Large intestine (tissue), 3 donors: ENCODE measurements at regions not wholly inside any gene's neighbourhood (a gene's known extent, or its start where the extent isn't known, plus 50 kb on each side); places are given as distances from the start of the nearest gene placed in this dataset.
A peak's percentile ranks its signal among the peaks of the same experiment; 100 is the strongest.
"Not testable (repeated sequence)": the region's sequence is repeated elsewhere in the genome, so short reads cannot be mapped to it uniquely, and the experiment has no call there.

Source experiments
- DNase-seq, 2 donors: peaks; one replicate each; pipeline versions ENCODE4 v3.0.0 to v3.0.0-alpha.2; 2013
- H3K27ac ChIP-seq: one replicate; pipeline ENCODE4 v1.5.1; 2013; ENCODE audit warnings: low read length
- H3K27me3 ChIP-seq: 2 replicates; pipeline ENCODE4 v1.6.1; 2013; ENCODE audit warnings: low read length; ENCODE audit not compliant: control insufficient read depth, insufficient read depth
- H3K36me3 ChIP-seq: 2 replicates; pipeline ENCODE4 v1.6.1; 2013; ENCODE audit warnings: low read length; ENCODE audit not compliant: control insufficient read depth, insufficient read depth
- H3K4me1 ChIP-seq: one replicate; pipeline ENCODE4 v1.6.1; 2013; ENCODE audit warnings: low read length; ENCODE audit not compliant: control insufficient read depth, insufficient read depth
- H3K4me3 ChIP-seq: one replicate; pipeline ENCODE4 v1.5.1; 2013; ENCODE audit warnings: low read length
- H3K9me3 ChIP-seq: one replicate; pipeline ENCODE4 v1.6.1; 2013; ENCODE audit warnings: mild to moderate bottlenecking, low read depth, low read length, moderate library complexity; ENCODE audit not compliant: control insufficient read depth
- WGBS: methylation state at CpG from one replicate; pipeline ENCODE4 v1.1.5; 2013; ENCODE audit warnings: low lambda C conversion rate; ENCODE audit not compliant: insufficient coverage; 5-methylcytosine and 5-hydroxymethylcytosine counted together

DNA sequence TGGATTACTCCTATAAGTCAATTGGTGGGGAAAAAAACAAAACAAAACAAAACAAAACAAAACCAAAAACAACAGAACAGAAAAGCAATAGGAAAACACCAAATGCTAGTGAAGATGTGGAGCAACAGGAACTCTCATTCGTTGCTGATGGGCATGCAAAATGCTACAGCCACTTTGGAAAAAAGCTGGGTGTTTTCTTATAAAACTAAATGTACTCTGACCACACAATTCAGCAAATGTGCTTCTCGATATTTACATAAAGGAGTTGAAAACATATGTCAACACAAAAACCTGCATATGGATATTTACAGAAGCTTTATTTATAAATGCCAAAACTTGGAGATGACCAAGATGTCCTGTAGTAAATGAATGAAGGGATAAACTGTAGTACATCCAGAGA is 703.6 kb upstream of the FAM241A start:
- WGBS = 78% methylated on average over 2 of the region's 2 CpGs
- Histone ChIP-seq H3K27me3 (no peaks in the 10 kb centered on the region), H3K9me3 (no peaks in the 10 kb centered on the region), H3K36me3 (no peaks in the 10 kb centered on the region), H3K27ac (no peak overlapping the region), H3K4me3 (no peak overlapping the region), H3K4me1 (no peaks in the 10 kb centered on the region)
- DNase-seq = no peak

DNA sequence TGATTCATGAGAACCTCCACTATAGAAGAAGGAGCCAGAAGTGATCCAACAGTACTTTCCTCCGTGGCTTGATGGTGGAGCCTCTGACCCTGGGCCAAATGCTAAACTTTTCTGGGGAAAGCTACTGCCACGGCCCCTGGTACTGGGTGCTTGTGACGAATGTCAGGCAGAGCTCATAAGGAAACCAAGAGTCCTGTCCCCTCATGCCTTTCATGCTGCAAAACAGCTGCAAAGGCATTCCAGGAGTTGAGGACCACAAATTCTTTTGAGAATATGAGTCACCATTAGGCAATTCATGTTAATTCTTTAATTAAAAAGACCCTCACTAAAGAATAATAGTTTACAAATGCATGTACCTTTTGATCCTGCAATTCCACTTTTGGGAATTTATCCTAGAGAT is 700.4 kb upstream of the FAM241A start:
- WGBS = 100% methylated on average over 1 of the region's 3 CpGs
- not testable (repeated sequence) for DNase-seq, H3K27me3 ChIP-seq, H3K27ac ChIP-seq, H3K4me3 ChIP-seq, H3K9me3 ChIP-seq, H3K4me1 ChIP-seq, H3K36me3 ChIP-seq

DNA sequence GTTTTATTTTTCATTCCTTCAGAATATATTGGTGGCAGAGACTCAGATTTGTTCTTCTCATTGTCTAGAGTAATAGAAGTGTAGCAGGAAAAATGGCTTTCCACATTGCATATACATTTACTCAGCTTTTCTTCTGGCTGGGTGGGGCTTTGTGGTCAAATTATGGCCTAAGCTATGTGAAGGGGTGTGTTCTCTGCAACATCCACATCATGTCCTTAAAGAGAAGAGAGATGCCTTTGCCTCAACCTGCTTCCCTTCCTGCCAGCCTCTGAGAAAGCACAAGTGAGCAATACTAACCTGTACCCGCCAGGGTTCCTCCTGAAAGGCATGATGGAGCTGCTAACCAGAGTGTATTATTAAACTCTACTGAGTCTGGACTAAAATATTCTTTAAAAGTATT is 695.6 kb upstream of the FAM241A start:
- Histone ChIP-seq H3K36me3 (no peaks in the 10 kb centered on the region), H3K9me3 (no peaks in the 10 kb centered on the region), H3K27me3 (no peaks in the 10 kb centered on the region), H3K4me1 (no peaks in the 10 kb centered on the region), H3K27ac (no peak overlapping the region), H3K4me3 (no peak overlapping the region)
- no CpG with 5 or more reads among the region's 1 CpG for WGBS
- no peak for DNase-seq

- Histone ChIP-seq H3K36me3 (no peaks in the 10 kb centered on the region), H3K4me3 (no peak overlapping the region), H3K27me3 (no peaks in the 10 kb centered on the region), H3K4me1 (no peaks in the 10 kb centered on the region), H3K9me3 (no peaks in the 10 kb centered on the region), H3K27ac (no peak overlapping the region)
- DNase-seq = peak; percentile 1 to 30
Measured at GRCh38 chr4:111450867-111451266, 694.4 kb upstream of the FAM241A start.

DNA sequence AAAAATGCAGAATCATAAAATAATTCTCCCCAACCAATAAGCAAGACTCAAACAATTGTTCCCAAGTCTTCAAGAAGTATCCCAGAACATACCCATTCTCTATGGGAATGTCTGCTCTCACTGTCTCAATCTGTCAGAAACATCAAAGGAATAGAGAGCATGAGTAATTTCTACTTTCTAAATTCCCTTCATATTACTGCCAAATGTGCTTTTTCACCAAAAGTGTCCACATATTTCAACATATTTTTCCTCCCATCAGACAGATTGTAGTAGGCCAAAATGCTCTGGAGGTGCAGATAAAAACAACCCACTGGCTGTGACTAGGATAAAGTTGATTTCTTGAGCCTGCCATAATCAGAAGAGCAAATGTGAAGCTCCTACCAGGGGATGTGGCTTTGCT is 692.0 kb upstream of the FAM241A start:
- Histone ChIP-seq H3K27ac (no peak overlapping the region), H3K27me3 (no peaks in the 10 kb centered on the region), H3K4me3 (no peak overlapping the region), H3K36me3 (no peaks in the 10 kb centered on the region), H3K9me3 (no peaks in the 10 kb centered on the region), H3K4me1 (no peaks in the 10 kb centered on the region)
- DNase-seq = no peak

- H3K4me3 ChIP-seq = no peak overlapping the region
- H3K4me1 ChIP-seq = no peaks in the 10 kb centered on the region
- H3K27me3 ChIP-seq = no peaks in the 10 kb centered on the region
- no peak overlapping the region for H3K27ac ChIP-seq
- no peaks in the 10 kb centered on the region for H3K9me3 ChIP-seq
- DNase-seq = peak; percentile 12 to 20
- WGBS = no CpG with 5 or more reads among the region's 4 CpGs
- H3K36me3 ChIP-seq = no peaks in the 10 kb centered on the region
Measured at GRCh38 chr4:111454961-111455360, 690.3 kb upstream of the FAM241A start.

GRCh38 chr4:111464251-111465045 is 680.8 kb upstream of the FAM241A start:
- DNase-seq = no peak
- Histone ChIP-seq H3K4me3 (no peak overlapping the region), H3K36me3 (no peaks in the 10 kb centered on the region), H3K4me1 (no peaks in the 10 kb centered on the region), H3K27ac (no peak overlapping the region), H3K27me3 (no peaks in the 10 kb centered on the region), H3K9me3 (no peaks in the 10 kb centered on the region)
- WGBS = 84% methylated on average over 3 of the region's 8 CpGs

GRCh38 chr4:111466811-111467604 is 678.2 kb upstream of the FAM241A start:
- H3K36me3 ChIP-seq = no peaks in the 10 kb centered on the region
- WGBS = no CpG with 5 or more reads among the region's 2 CpGs

DNA sequence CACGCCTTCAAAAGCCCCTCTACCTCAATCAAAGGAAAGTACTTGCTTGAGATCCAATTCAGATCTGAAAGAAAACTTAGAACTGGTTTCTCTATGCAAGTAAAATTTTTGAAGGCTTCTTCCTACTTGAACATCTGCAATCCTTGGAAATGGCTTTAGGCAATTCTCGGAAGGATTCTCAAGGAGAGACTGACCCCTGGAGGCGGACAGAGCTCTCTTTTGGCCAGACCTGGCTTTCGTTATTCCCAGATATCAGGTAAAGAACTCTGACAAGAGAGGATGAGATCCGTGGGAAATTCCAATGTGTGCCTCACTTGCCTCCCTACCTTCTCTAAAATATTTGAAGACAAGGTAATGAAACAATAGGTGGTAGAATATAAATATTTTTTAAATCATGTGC is 670.3 kb upstream of the FAM241A start:
- H3K27me3 ChIP-seq = no peaks in the 10 kb centered on the region
- no peaks in the 10 kb centered on the region for H3K4me1 ChIP-seq
- H3K36me3 ChIP-seq = no peaks in the 10 kb centered on the region
- no peak overlapping the region for H3K4me3 ChIP-seq
- 33% methylated on average over 1 of the region's 5 CpGs for WGBS
- peak; percentile 4 for DNase-seq
- H3K9me3 ChIP-seq = peaks cover 3% of the 10 kb centered on the region
- no peak overlapping the region for H3K27ac ChIP-seq

More at GRCh38 chr4:111466811-111467604, 678.2 kb upstream of the FAM241A start:
- Histone ChIP-seq H3K27ac (no peak overlapping the region), H3K9me3 (no peaks in the 10 kb centered on the region), H3K4me1 (no peaks in the 10 kb centered on the region), H3K4me3 (no peak overlapping the region), H3K27me3 (no peaks in the 10 kb centered on the region)
- DNase-seq = no peak

DNA sequence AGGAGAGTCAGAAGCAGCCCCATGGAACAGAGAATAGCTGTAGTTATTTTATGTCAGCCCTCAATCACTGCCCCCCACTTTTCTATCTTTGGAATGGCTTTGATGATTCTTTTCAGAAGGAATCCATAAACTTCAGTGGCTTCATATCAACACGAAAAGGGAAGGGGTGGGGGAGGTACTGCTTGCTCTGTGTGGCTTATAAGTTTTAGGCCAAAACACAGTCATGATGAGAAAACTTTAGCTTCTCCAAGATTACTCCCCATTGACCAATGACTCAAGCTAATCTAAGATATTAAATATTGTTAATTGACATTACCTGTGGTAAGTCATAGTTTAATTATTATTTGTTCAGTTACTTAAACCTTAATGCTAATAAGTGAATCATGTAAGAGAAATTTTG is 669.6 kb upstream of the FAM241A start:
- no peak for DNase-seq
- H3K36me3 ChIP-seq = no peaks in the 10 kb centered on the region
- H3K4me1 ChIP-seq = no peaks in the 10 kb centered on the region
- WGBS = no CpG with 5 or more reads among the region's 1 CpG
- no peaks in the 10 kb centered on the region for H3K27me3 ChIP-seq
- H3K9me3 ChIP-seq = peaks cover 3% of the 10 kb centered on the region
- H3K27ac ChIP-seq = no peak overlapping the region
- no peak overlapping the region for H3K4me3 ChIP-seq

- H3K4me1 ChIP-seq = no peaks in the 10 kb centered on the region
- H3K27ac ChIP-seq = no peak overlapping the region
- no peaks in the 10 kb centered on the region for H3K27me3 ChIP-seq
- no peak overlapping the region for H3K4me3 ChIP-seq
- no peaks in the 10 kb centered on the region for H3K36me3 ChIP-seq
- peaks cover 3% of the 10 kb centered on the region for H3K9me3 ChIP-seq
- no peak for DNase-seq
Measured at GRCh38 chr4:111480510-111480909, 664.7 kb upstream of the FAM241A start.
